PFSK-1 (cell line): ENCODE measurements at regions not wholly inside any gene's neighbourhood (a gene's known extent, or its start where the extent isn't known, plus 50 kb on each side); places are given as distances from the start of the nearest gene placed in this dataset.

ENCODE experiments used
- FOXP2 ChIP-seq: optimal IDR thresholded peaks from 2 replicates; pipeline ENCODE3; 2011; ENCODE audit warnings: borderline replicate concordance, control low read depth, inconsistent platforms; ENCODE audit not compliant: insufficient read depth; ENCODE audit errors: extremely low read length, extremely low read depth
- POLR2AphosphoS5 ChIP-seq: IDR thresholded peaks from 2 replicates; pipeline ENCODE4 v1.6.1; 2012; ENCODE audit warnings: low read depth, mild to moderate bottlenecking, control low read depth, low read length, moderate library complexity
- REST ChIP-seq, 2 experiments: IDR thresholded peaks; 2 replicates each; pipeline versions ENCODE4 v1.6.1 to v1.8.0; 2011 to 2012; ENCODE audit warnings: low read depth in 2 of 2, low read length in 2 of 2, control low read depth in 1 of 2, inconsistent platforms in 1 of 2, mild to moderate bottlenecking in 1 of 2, moderate library complexity in 1 of 2; ENCODE audit not compliant: insufficient read depth in 1 of 2
- SIN3A ChIP-seq: IDR thresholded peaks from 2 replicates; pipeline ENCODE4 v1.6.1; 2012; ENCODE audit warnings: mild to moderate bottlenecking, low read length, moderate library complexity, borderline replicate concordance; ENCODE audit not compliant: insufficient read depth
- TAF1 ChIP-seq: IDR thresholded peaks from 2 replicates; pipeline ENCODE4 v1.6.1; 2012; ENCODE audit warnings: low read length, control low read depth, borderline replicate concordance; ENCODE audit not compliant: insufficient read depth

- TF ChIP-seq FOXP2 (no peak), REST (IDR thresholded peaks at IDR 0.05; ENCODE audit: insufficient read depth in 1 of 2, low read depth in 2 of 2, low read length in 2 of 2) (no peak), POLR2AphosphoS5 (no peak), SIN3A (no peak), TAF1 (no peak)
Measured at GRCh38 chr5:82784521-82784920, 292.7 kb downstream of the TMEM167A start.
